Right lobe of liver (tissue), 6 donors: ENCODE measurements at regions not wholly inside any gene's neighbourhood (a gene's known extent, or its start where the extent isn't known, plus 50 kb on each side); places are given as distances from the start of the nearest gene placed in this dataset.

Experiments used
- ATAC-seq, 4 donors: fragments of 200-7000 bp; cut with Tn5 transposase; one replicate each; pipeline ENCODE4 v1.9.1; 2020; ENCODE audit warnings: mild to moderate bottlenecking in 4 of 4, moderate library complexity in 4 of 4
- DNase-seq, 3 donors: peaks; one replicate each; pipeline ENCODE4 v3.0.0-alpha.2; 2020
- H3K27ac ChIP-seq, 3 donors: fragments of 200-600 bp; one replicate each; pipeline ENCODE4 v1.8.0; 2022
- H3K27me3 ChIP-seq, 2 donors: fragments of 200-600 bp; one replicate each; pipeline ENCODE4 v1.8.0; 2022
- H3K36me3 ChIP-seq, 4 donors: fragments of 200-600 bp; sonication (generic) in 1 of 4; one replicate each; pipeline versions ENCODE4 v1.5.1 to v1.8.0; 2017 to 2022; ENCODE audit warnings: control low read depth in 1 of 4
- H3K4me1 ChIP-seq, 4 donors: fragments of 200-600 bp; sonication (generic) in 1 of 4; one replicate each; pipeline versions ENCODE4 v1.5.1 to v1.8.0; 2017 to 2022; ENCODE audit warnings: control low read depth in 1 of 4
- H3K4me3 ChIP-seq, 3 donors: fragments of 200-600 bp; one replicate each; pipeline ENCODE4 v1.8.0; 2022
- H3K9me3 ChIP-seq, 4 donors: fragments of 200-600 bp; sonication (generic) in 1 of 4; one replicate each; pipeline versions ENCODE4 v1.5.1 to v1.8.0; 2017 to 2022; ENCODE audit warnings: control low read depth in 1 of 4
- CTCF ChIP-seq, 4 donors: fragments of 200-600 bp in 3 of 4; fragments of 450-650 bp in 1 of 4; IDR thresholded peaks; one replicate each; pipeline versions ENCODE4 v1.5.1 to v1.8.0; 2016 to 2022; ENCODE audit warnings: antibody characterized with exemption in 4 of 4, mild to moderate bottlenecking in 2 of 4
- POLR2A ChIP-seq: fragments of 450-650 bp; IDR thresholded peaks from one replicate; pipeline ENCODE4 v1.6.1; 2017; ENCODE audit warnings: antibody characterized with exemption, mild to moderate bottlenecking
- WGBS: methylation state at CpG from one replicate; pipeline ENCODE4 v1.1.6; 2018; ENCODE audit warnings: low coverage, low lambda C conversion rate; ENCODE audit not compliant: insufficient coverage; ENCODE audit errors: missing lambda C conversion rate; 5-methylcytosine and 5-hydroxymethylcytosine counted together
- intact Hi-C, 2 donors: fragments of 100-400 bp; cut with DNase I; formaldehyde crosslinking; loops; one replicate each; pipeline versions ENCODE4 v1.11.2 to v1.14.1; 2022
- donor health status: DM: no; HTN: yes; CAD: no.
- donor health status: DM: no; HTN: no; CAD: no.
- donor health status: DM: no; HTN: no; CAD: no.
- donor health status: DM: no; HTN: yes; CAD: no.
- donor health status: DM: no; HTN: yes; CAD: no.

GRCh38 chr16:51461255-51461654 lies 310.2 kb upstream of the SALL1 start:
- intact Hi-C loops: no loop called here
- no peak for TF ChIP-seq POLR2A
- TF ChIP-seq CTCF (IDR thresholded peaks at IDR 0.05): peak in 1 of 4 donors; percentile 15
- H3K4me3 ChIP-seq: no peak overlapping the region
- H3K4me1 ChIP-seq: no peaks in the 10 kb centered on the region
- WGBS: 45% methylated on average over 3 of the region's 4 CpGs
- ATAC-seq: peak in 3 of 4 donors; percentile 18 to 39 (median 26)
- DNase-seq: no peak
- H3K36me3 ChIP-seq: no peaks in the 10 kb centered on the region
- no peaks in the 10 kb centered on the region for H3K27me3 ChIP-seq
- H3K9me3 ChIP-seq: no peaks in the 10 kb centered on the region
- H3K27ac ChIP-seq: no peak overlapping the region

- no peak for TF ChIP-seq CTCF (IDR thresholded peaks at IDR 0.05)
- no peaks in the 10 kb centered on the region for H3K27me3 ChIP-seq
- no peak for ATAC-seq
- no peaks in the 10 kb centered on the region for H3K36me3 ChIP-seq
- 81% methylated on average over 11 of the region's 11 CpGs for WGBS
- intact Hi-C loops: no loop called here
- no peak for DNase-seq
- no peaks in the 10 kb centered on the region for H3K4me1 ChIP-seq
- no peak overlapping the region for H3K27ac ChIP-seq
- no peak overlapping the region for H3K4me3 ChIP-seq
- H3K9me3 ChIP-seq: no peaks in the 10 kb centered on the region
Measured at GRCh38 chr16:51458356-51459140, 307.5 kb upstream of the SALL1 start.

- intact Hi-C loops: no loop called here
- Histone ChIP-seq H3K4me1 (no peaks in the 10 kb centered on the region), H3K27me3 (no peaks in the 10 kb centered on the region), H3K9me3 (no peaks in the 10 kb centered on the region), H3K36me3 (no peaks in the 10 kb centered on the region), H3K27ac (no peak overlapping the region), H3K4me3 (no peak overlapping the region)
- 57% methylated on average over 4 of the region's 7 CpGs for WGBS
- ATAC-seq: no peak
- no peak for DNase-seq
- TF ChIP-seq POLR2A: no peak
- no peak for TF ChIP-seq CTCF (IDR thresholded peaks at IDR 0.05)
Measured at GRCh38 chr16:51457775-51458174, 306.7 kb upstream of the SALL1 start.

GRCh38 chr16:51455398-51455797 lies 304.3 kb upstream of the SALL1 start:
- TF ChIP-seq POLR2A: no peak
- Histone ChIP-seq H3K4me3 (no peak overlapping the region), H3K27me3 (no peaks in the 10 kb centered on the region), H3K4me1 (peaks cover 0 to 10% (median 4%) of the 10 kb centered on the region in 4 donors), H3K9me3 (no peaks in the 10 kb centered on the region), H3K36me3 (no peaks in the 10 kb centered on the region), H3K27ac (no peak overlapping the region)
- WGBS: 100% methylated on average over 1 of the region's 1 CpG
- ATAC-seq (no peak), DNase-seq (no peak)
- intact Hi-C loops: no loop called here

GRCh38 chr16:51453251-51453650 lies 302.2 kb upstream of the SALL1 start:
- DNase-seq (no peak), ATAC-seq (peak in 1 of 4 donors; percentile 26)
- WGBS: 86% methylated on average over 1 of the region's 1 CpG
- Histone ChIP-seq H3K27me3 (no peaks in the 10 kb centered on the region), H3K27ac (no peak overlapping the region), H3K4me1 (peaks cover 0 to 14% (median 5%) of the 10 kb centered on the region in 4 donors), H3K36me3 (no peaks in the 10 kb centered on the region), H3K9me3 (no peaks in the 10 kb centered on the region), H3K4me3 (no peak overlapping the region)
- no peak for TF ChIP-seq CTCF (IDR thresholded peaks at IDR 0.05)
- TF ChIP-seq POLR2A: no peak
- intact Hi-C loops: no loop called here
